SK-N-MC (cell line): ENCODE measurements at regions not wholly inside any gene's neighbourhood (a gene's known extent, or its start where the extent isn't known, plus 50 kb on each side); places are given as distances from the start of the nearest gene placed in this dataset.

ENCODE experiments used
- DNase-seq: peaks from one replicate; pipeline ENCODE4 v3.0.0-alpha.2; 2011; ENCODE audit warnings: low read depth, low spot score
- H3K27ac ChIP-seq: fragments of 200-600 bp; sonication (generic); 2 replicates; pipeline ENCODE4 v1.5.1; 2016; ENCODE audit warnings: mixed run types
- H3K36me3 ChIP-seq: fragments of 200-600 bp; sonication (generic); 2 replicates; pipeline ENCODE4 v1.6.1; 2017; ENCODE audit warnings: antibody characterized with exemption, low read length, mixed read lengths; ENCODE audit not compliant: insufficient read depth
- H3K4me3 ChIP-seq: fragments of 200-600 bp; sonication (generic); 2 replicates; pipeline ENCODE4 v1.5.1; 2016
- H3K9ac ChIP-seq: fragments of 200-600 bp; sonication (generic); 2 replicates; pipeline ENCODE4 v1.8.0; 2017; ENCODE audit warnings: mixed run types, mixed read lengths; ENCODE audit not compliant: insufficient read length
- H3K9me3 ChIP-seq: fragments of 200-600 bp; sonication (generic); 2 replicates; pipeline ENCODE4 v1.6.1; 2017; ENCODE audit warnings: low read depth, mild to moderate bottlenecking, antibody characterized with exemption, low read length, moderate library complexity, mixed read lengths
- EZH2 ChIP-seq: fragments of 200-600 bp; sonication (generic); IDR thresholded peaks from one replicate; pipeline ENCODE4 v1.6.1; 2017; ENCODE audit warnings: antibody characterized with exemption
- FOXP2 ChIP-seq: optimal IDR thresholded peaks from 2 replicates; pipeline ENCODE3; 2011; ENCODE audit warnings: mild to moderate bottlenecking, moderate library complexity; ENCODE audit not compliant: insufficient read depth; ENCODE audit errors: extremely low read length, control extremely low read depth
- POLR2AphosphoS5 ChIP-seq: IDR thresholded peaks from 2 replicates; pipeline ENCODE4 v1.6.1; 2012; ENCODE audit warnings: mild to moderate bottlenecking, low read depth, low read length, borderline replicate concordance

DNA sequence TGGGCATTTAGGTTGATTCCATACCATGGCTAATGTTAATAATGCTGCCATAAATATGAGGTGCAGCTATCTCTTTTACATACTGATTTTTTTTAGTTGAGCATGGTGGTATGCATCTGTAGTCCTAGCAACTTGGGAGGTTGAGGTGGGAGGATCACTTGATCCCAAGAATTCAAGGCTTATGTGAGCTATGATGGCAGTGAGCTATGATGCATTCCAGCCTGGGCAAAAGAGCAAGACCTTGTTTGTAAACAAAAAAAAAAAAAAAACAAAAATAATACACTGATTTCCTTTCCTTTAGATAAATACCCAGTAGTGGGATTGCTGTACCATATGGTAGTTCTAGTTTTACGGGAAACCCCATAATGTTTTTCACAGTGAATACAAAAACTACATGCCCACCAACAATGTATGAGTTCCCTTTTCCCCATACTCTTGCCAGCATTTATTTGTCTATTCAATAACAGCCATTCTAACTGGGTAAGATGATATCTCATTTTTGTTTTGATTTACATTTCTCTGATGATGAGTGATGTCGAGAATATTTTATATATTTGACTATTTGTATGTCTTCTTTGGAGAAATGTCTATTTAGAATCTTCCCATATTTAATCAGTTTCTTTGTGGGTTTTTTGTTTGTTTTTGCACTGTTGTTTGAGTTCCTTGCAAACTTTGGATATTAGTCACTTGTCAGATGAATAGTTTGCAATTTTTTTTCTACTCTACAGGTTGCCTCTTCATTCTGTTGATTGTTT lies 281.0 kb upstream of the KYNU start:
- Histone ChIP-seq H3K36me3 (no peaks in the 10 kb centered on the region), H3K9ac (no peak overlapping the region), H3K27ac (no peak overlapping the region), H3K9me3 (no peaks in the 10 kb centered on the region), H3K4me3 (no peak overlapping the region)
- DNase-seq, result no peak
- TF ChIP-seq EZH2, result no peak
- no peak for TF ChIP-seq POLR2AphosphoS5
- no peak for TF ChIP-seq FOXP2

- H3K9ac ChIP-seq, result no peak overlapping the region
- H3K9me3 ChIP-seq, result no peaks in the 10 kb centered on the region
- no peaks in the 10 kb centered on the region for H3K36me3 ChIP-seq
- no peak overlapping the region for H3K27ac ChIP-seq
- TF ChIP-seq FOXP2 (no peak), EZH2 (no peak), POLR2AphosphoS5 (no peak)
- no peak overlapping the region for H3K4me3 ChIP-seq
- no peak for DNase-seq
These were observed 282.5 kb upstream of the KYNU start for GRCh38 chr2:142594935-142595334.

DNA sequence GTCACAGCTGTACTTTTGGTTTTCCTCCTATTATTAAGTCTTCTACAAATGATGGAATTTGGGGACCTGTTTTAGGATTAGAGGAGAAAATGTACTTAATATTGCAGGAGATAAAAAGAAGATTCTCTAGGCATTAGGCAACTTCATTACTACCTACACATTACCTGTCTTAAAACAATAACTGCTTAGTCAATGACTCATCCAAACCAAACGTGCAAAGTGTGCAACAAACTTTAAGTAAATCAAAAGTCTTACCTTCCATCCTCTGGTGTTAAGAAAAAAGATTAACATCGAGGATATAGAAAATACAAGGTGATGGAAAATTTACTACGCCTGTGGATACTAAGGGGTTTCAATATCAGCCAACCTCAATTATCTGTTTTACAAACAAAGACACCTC lies 285.3 kb upstream of the KYNU start:
- no peaks in the 10 kb centered on the region for H3K36me3 ChIP-seq
- TF ChIP-seq FOXP2 (no peak), POLR2AphosphoS5 (no peak), EZH2 (no peak)
- no peak overlapping the region for H3K4me3 ChIP-seq
- H3K9ac ChIP-seq, result no peak overlapping the region
- no peak overlapping the region for H3K27ac ChIP-seq
- DNase-seq, result no peak
- no peaks in the 10 kb centered on the region for H3K9me3 ChIP-seq

DNA sequence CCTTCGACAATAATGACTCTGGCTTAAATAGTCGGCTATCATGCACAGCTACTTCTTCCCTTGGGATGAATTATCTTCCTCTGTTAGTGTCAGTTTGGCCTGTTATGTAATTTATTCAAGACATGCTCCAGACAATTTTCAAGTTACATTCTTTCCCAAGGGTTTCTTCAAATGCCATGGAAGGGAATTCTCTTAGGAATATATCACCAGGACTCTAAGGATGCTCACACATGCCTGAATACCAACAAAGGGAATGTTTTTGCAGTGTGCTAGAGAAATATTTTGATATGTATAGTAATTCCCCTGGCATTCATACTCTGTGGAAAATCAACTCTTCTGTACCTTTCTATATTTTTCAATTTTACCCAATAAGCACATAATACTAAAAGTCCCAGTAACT lies 286.0 kb upstream of the KYNU start:
- Histone ChIP-seq H3K4me3 (no peak overlapping the region), H3K9me3 (no peaks in the 10 kb centered on the region), H3K27ac (no peak overlapping the region), H3K36me3 (no peaks in the 10 kb centered on the region), H3K9ac (no peak overlapping the region)
- no peak for DNase-seq
- TF ChIP-seq FOXP2 (no peak), POLR2AphosphoS5 (no peak), EZH2 (no peak)

DNA sequence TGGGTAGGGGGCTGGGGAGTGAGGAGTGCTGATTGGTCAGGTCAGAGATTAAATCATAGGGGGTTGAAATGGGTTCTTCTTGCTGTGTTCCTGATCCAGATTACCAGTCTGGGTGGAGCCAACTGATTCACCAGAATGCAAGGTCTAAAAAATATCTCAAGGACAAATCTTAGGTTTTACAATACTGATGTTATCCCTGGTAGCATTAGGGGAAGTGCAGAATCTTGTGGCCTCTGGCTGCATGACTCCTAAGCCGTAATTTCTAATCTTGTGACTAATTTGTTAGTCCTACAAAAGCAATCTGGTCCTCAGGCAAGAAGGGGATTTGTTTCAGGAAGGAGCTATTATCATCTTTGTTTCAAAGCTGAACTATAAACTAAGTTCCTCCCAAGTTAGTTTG lies 289.2 kb upstream of the KYNU start:
- DNase-seq, result no peak
- TF ChIP-seq EZH2 (no peak), FOXP2 (no peak), POLR2AphosphoS5 (no peak)
- Histone ChIP-seq H3K9me3 (no peaks in the 10 kb centered on the region), H3K36me3 (no peaks in the 10 kb centered on the region), H3K9ac (no peak overlapping the region), H3K27ac (no peak overlapping the region), H3K4me3 (no peak overlapping the region)

DNA sequence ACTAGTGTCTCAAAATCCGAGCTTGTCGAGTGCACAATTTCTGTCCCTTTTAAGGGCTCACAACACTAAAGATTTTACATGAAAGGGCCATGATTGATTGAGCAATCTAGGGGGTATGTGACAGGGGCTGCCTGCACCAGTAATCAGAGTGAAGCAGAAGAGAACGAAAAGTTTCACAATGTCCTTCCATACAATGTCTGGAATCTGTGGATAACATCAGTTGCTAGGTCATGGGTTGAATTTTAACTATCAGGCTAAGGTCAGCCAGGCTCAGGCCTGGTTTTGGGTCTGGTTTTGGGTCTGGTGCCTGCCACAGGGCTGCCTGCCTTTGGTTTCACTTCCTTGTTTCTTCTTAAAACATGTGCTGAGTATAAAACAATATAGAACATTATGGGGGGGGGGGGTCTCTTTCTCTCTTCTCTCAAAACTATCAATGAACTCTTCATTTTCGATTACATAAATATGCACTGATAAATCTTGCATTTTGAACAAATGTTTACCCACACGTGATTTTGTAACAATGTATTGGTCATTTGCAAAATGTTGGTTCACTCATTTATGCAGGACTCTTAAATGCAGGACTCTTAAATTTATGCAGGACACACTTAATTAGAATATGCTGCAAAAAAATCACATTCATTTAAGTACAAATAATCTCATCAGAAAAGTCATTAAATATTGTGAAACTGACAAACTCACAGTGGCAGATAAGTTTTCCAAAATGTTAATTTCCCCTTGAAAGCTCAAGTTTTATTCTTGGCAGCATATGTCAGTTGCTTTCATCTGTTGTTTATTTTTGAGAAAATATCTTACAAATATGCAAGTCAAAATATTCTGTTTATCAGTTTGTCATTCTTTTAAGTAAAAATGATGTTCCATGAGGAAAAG lies 290.5 kb upstream of the KYNU start:
- H3K4me3 ChIP-seq, result no peak overlapping the region
- TF ChIP-seq POLR2AphosphoS5 (no peak), FOXP2 (no peak), EZH2 (no peak)
- no peak overlapping the region for H3K27ac ChIP-seq
- DNase-seq, result no peak
- H3K9me3 ChIP-seq, result no peaks in the 10 kb centered on the region
- no peaks in the 10 kb centered on the region for H3K36me3 ChIP-seq
- no peak overlapping the region for H3K9ac ChIP-seq

DNA sequence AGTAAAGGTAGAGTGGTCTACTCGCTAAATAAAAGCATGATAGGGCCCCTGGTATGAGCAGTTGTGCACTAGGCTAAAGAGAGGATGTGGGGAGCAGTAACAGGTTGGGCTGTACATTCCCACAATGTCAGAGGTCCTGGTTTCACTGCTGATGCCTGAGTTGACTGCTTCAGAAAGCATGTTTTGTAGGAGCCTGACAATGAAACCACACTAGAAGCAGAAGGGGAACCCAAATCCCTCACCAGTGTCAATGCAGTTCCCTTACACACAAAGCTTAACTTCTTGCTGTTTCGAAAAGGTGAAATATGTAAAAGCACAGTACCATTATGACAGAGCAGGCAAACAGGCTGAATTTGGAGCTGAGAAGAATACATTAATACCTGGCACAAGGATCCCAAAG lies 291.7 kb upstream of the KYNU start:
- DNase-seq, result no peak

DNA sequence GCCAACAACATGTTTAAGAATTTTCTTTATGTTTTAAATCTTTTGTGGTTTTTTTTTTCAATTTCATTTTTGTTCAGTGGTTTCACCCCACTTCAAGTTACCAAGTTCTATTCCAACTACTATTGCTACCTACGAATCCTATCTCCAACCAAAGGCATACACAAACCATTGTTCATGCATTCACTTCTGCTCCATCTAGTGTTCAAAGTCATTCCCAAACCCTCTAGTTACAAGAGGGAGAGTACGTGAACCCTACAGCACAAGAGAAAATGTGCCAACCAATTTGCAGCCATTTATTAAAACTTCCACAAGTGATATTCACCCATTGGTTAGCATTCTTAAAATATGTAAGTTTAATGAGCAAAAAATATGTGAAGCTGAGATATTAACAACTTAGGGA lies 295.1 kb upstream of the KYNU start:
- no peak overlapping the region for H3K9ac ChIP-seq
- H3K27ac ChIP-seq, result no peak overlapping the region
- 0 out of 2 replicates have a peak, but pooled peaks cover under 1% of the 10 kb centered on the region for H3K9me3 ChIP-seq
- H3K4me3 ChIP-seq, result no peak overlapping the region
- no peak for TF ChIP-seq POLR2AphosphoS5
- TF ChIP-seq EZH2, result no peak
- TF ChIP-seq FOXP2, result no peak
- no peaks in the 10 kb centered on the region for H3K36me3 ChIP-seq
- no peak for DNase-seq

More for the DNA sequence above, 291.7 kb upstream of the KYNU start:
- Histone ChIP-seq H3K4me3 (no peak overlapping the region), H3K27ac (no peak overlapping the region), H3K9ac (no peak overlapping the region), H3K9me3 (no peaks in the 10 kb centered on the region), H3K36me3 (no peaks in the 10 kb centered on the region)
- no peak for TF ChIP-seq POLR2AphosphoS5
- TF ChIP-seq FOXP2, result no peak

GRCh38 chr2:142581491-142581890 lies 296.0 kb upstream of the KYNU start:
- Histone ChIP-seq H3K4me3 (no peak overlapping the region), H3K9me3 (0 out of 2 replicates have a peak, but pooled peaks cover 3% of the 10 kb centered on the region), H3K36me3 (no peaks in the 10 kb centered on the region), H3K9ac (no peak overlapping the region), H3K27ac (no peak overlapping the region)
- TF ChIP-seq EZH2 (no peak), FOXP2 (no peak), POLR2AphosphoS5 (no peak)
- no peak for DNase-seq
